LNCaP clone FGC (cell line): ENCODE measurements at regions not wholly inside any gene's neighbourhood (a gene's known extent, or its start where the extent isn't known, plus 50 kb on each side); places are given as distances from the start of the nearest gene placed in this dataset.

ENCODE experiments used
- DNase-seq: peaks from one replicate; pipeline ENCODE4 v3.0.0-alpha.2; 2011; ENCODE audit warnings: low read depth
- H3K4me3 ChIP-seq: 2 replicates; pipeline ENCODE4 v1.5.1; 2011; ENCODE audit warnings: mild to moderate bottlenecking, low read depth, low read length, control low read depth
- CTCF ChIP-seq: IDR thresholded peaks from 2 replicates; pipeline ENCODE4 v1.5.1; 2012; ENCODE audit warnings: mild to moderate bottlenecking; ENCODE audit not compliant: control insufficient read depth, insufficient read depth; ENCODE audit errors: extremely low read depth

- no peak for TF ChIP-seq CTCF
- DNase-seq, result no peak
- H3K4me3 ChIP-seq, result no peak overlapping the region
Measured at GRCh38 chr12:19925841-19926240, 442.5 kb upstream of the PDE3A start.

- H3K4me3 ChIP-seq, result no peak overlapping the region
- DNase-seq, result no peak
- no peak for TF ChIP-seq CTCF
Measured at GRCh38 chr12:19926266-19926665, 442.1 kb upstream of the PDE3A start.

GRCh38 chr12:19927661-19928060 is 440.7 kb upstream of the PDE3A start:
- DNase-seq, result no peak
- no peak for TF ChIP-seq CTCF
- H3K4me3 ChIP-seq, result no peak overlapping the region

GRCh38 chr12:19932413-19932812 is 435.9 kb upstream of the PDE3A start:
- DNase-seq, result no peak
- H3K4me3 ChIP-seq, result no peak overlapping the region
- TF ChIP-seq CTCF, result no peak

- DNase-seq, result no peak
- no peak overlapping the region for H3K4me3 ChIP-seq
- TF ChIP-seq CTCF, result no peak
Measured at GRCh38 chr12:19933924-19934323, 434.4 kb upstream of the PDE3A start.

- H3K4me3 ChIP-seq, result no peak overlapping the region
- no peak for TF ChIP-seq CTCF
- peak; percentile 34 for DNase-seq
Measured at GRCh38 chr12:19937161-19937560, 431.2 kb upstream of the PDE3A start.

GRCh38 chr12:19938031-19938430 is 430.3 kb upstream of the PDE3A start:
- no peak for DNase-seq
- no peak for TF ChIP-seq CTCF

More at GRCh38 chr12:19938031-19938430, 430.3 kb upstream of the PDE3A start:
- H3K4me3 ChIP-seq, result no peak overlapping the region
